Cardiac muscle cell (in vitro differentiated cells and primary cell): ENCODE measurements at regions not wholly inside any gene's neighbourhood (a gene's known extent, or its start where the extent isn't known, plus 50 kb on each side); places are given as distances from the start of the nearest gene placed in this dataset.

Source experiments
- DNase-seq, 2 donors: peaks; one replicate each; pipeline versions ENCODE4 v3.0.0 to v3.0.0-alpha.2; 2010 to 2017; ENCODE audit warnings: low read depth in 1 of 2, low spot score in 1 of 2
- H3K27ac ChIP-seq: fragments of 200-600 bp; sonication (generic); 2 replicates; pipeline ENCODE4 v1.5.1; 2016
- H3K27me3 ChIP-seq: fragments of 200-600 bp; sonication (generic); 2 replicates; pipeline ENCODE4 v1.6.0; 2016; ENCODE audit warnings: control low read depth
- H3K36me3 ChIP-seq: fragments of 200-600 bp; sonication (generic); 2 replicates; pipeline ENCODE4 v1.5.1; 2016; ENCODE audit warnings: control low read depth
- H3K4me1 ChIP-seq: fragments of 200-600 bp; sonication (generic); 2 replicates; pipeline ENCODE4 v1.8.1; 2017; ENCODE audit warnings: low read depth, mild to moderate bottlenecking, mixed run types
- H3K4me3 ChIP-seq: fragments of 200-600 bp; sonication (generic); 2 replicates; pipeline ENCODE4 v1.5.1; 2016; ENCODE audit warnings: mild to moderate bottlenecking
- H3K9me3 ChIP-seq: fragments of 200-600 bp; sonication (generic); 2 replicates; pipeline ENCODE4 v1.5.1; 2017; ENCODE audit warnings: low read depth, mild to moderate bottlenecking, control low read depth
- CTCF ChIP-seq: IDR thresholded peaks from 2 replicates; pipeline ENCODE4 v1.5.1; 2012; ENCODE audit warnings: low read depth, mild to moderate bottlenecking, low read length

- peak in 1 of 2 donors; percentile 7 for DNase-seq
- no peak for TF ChIP-seq CTCF
- Histone ChIP-seq H3K27ac (peak overlapping the region; percentile 4), H3K36me3 (no peaks in the 10 kb centered on the region), H3K4me1 (peaks cover 8% of the 10 kb centered on the region), H3K9me3 (no peaks in the 10 kb centered on the region), H3K4me3 (no peak overlapping the region), H3K27me3 (no peaks in the 10 kb centered on the region)
Measured at GRCh38 chr2:183456177-183456576, 331.9 kb downstream of the NUP35 start.

GRCh38 chr2:183458460-183458859, 334.2 kb downstream of the NUP35 start:
- no peak for TF ChIP-seq CTCF
- Histone ChIP-seq H3K4me3 (no peak overlapping the region), H3K9me3 (no peaks in the 10 kb centered on the region), H3K36me3 (no peaks in the 10 kb centered on the region), H3K4me1 (peaks cover 8% of the 10 kb centered on the region), H3K27ac (no peak overlapping the region), H3K27me3 (no peaks in the 10 kb centered on the region)
- no peak for DNase-seq

GRCh38 chr2:183459466-183459865, 335.2 kb downstream of the NUP35 start:
- TF ChIP-seq CTCF = no peak
- no peak overlapping the region for H3K4me3 ChIP-seq
- no peak for DNase-seq

GRCh38 chr2:183463821-183464220, 339.6 kb downstream of the NUP35 start:
- TF ChIP-seq CTCF = no peak

More at GRCh38 chr2:183459466-183459865, 335.2 kb downstream of the NUP35 start:
- Histone ChIP-seq H3K36me3 (no peaks in the 10 kb centered on the region), H3K9me3 (no peaks in the 10 kb centered on the region), H3K27me3 (no peaks in the 10 kb centered on the region), H3K27ac (no peak overlapping the region), H3K4me1 (peaks cover 8% of the 10 kb centered on the region)

GRCh38 chr2:183465048-183465447, 340.8 kb downstream of the NUP35 start:
- H3K27me3 ChIP-seq = no peaks in the 10 kb centered on the region
- DNase-seq = no peak
- H3K9me3 ChIP-seq = no peaks in the 10 kb centered on the region
- no peaks in the 10 kb centered on the region for H3K36me3 ChIP-seq
- TF ChIP-seq CTCF = no peak
- no peak overlapping the region for H3K27ac ChIP-seq
- no peak overlapping the region for H3K4me3 ChIP-seq
- no peaks in the 10 kb centered on the region for H3K4me1 ChIP-seq

More at GRCh38 chr2:183463821-183464220, 339.6 kb downstream of the NUP35 start:
- no peak for DNase-seq
- Histone ChIP-seq H3K36me3 (no peaks in the 10 kb centered on the region), H3K4me1 (no peaks in the 10 kb centered on the region), H3K9me3 (no peaks in the 10 kb centered on the region), H3K27ac (no peak overlapping the region), H3K27me3 (no peaks in the 10 kb centered on the region), H3K4me3 (no peak overlapping the region)
